ENCODE measurements at regions not wholly inside any gene's neighbourhood (a gene's known extent, or its start where the extent isn't known, plus 50 kb on each side); places are given as distances from the start of the nearest gene placed in this dataset.

DNA sequence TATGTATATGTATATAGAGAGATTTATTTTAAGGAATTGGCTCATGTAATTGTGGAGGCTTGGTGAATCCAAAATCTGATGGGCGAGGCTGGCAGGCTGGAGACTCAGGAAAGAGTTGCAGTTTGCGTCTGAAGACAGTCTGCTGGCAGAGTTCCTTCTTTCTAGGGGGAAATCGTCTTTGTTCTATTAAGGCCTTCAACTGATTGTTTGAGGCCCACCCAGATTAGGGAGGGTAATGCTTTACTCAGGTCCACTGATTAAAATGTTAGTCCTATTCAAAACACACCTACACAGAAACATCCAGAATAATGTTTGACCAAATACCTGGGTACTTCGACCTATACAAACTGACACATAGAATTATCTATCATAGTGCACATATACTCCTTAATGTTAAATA, 149.5 kb downstream of the NAA11 start:
- no peak for TF ChIP-seq POLR2AphosphoS5 (IDR thresholded peaks at IDR 0.05; ENCODE audit: low read depth, low read length)
- TF ChIP-seq SIN3A (IDR thresholded peaks at IDR 0.05; ENCODE audit: borderline replicate concordance, insufficient read depth, low read depth, low read length), result no peak
- no peak for TF ChIP-seq TCF7L2 (IDR thresholded peaks at IDR 0.05; ENCODE audit: low read depth, low read length)
- H3K4me3 ChIP-seq (ENCODE audit: low read depth in 2 of 2, low read length in 2 of 2), result no peak overlapping the region
- in situ Hi-C loops (cut with HindIII; ENCODE audit: low pct_unique_long_range_greater_than_20kb, low sequenced_read_pairs) (no loop called here), intact Hi-C loops (cut with micrococcal nuclease; ENCODE audit: unreplicated experiment) (no loop called here)
- DNase-seq (ENCODE audit: low read depth, low spot score), result no peak
- no TSS peak for BruUV-seq (replicated peaks)
- ATAC-seq, result no peak
- no peaks in the 10 kb centered on the region for H3K27me3 ChIP-seq (ENCODE audit: control insufficient read depth, insufficient read depth, low read length)
- no peaks in the 10 kb centered on the region for H3K36me3 ChIP-seq (ENCODE audit: control insufficient read depth, insufficient read depth, low read length)
- ChIA-PET CTCF (no interaction called here), POLR2A (no interaction called here)
- H3K4me1 ChIP-seq (ENCODE audit: control insufficient read depth, insufficient read depth, low read length), result no peaks in the 10 kb centered on the region
- H3K27ac ChIP-seq (ENCODE audit: low read length), result no peak overlapping the region
- H3K9me3 ChIP-seq (ENCODE audit: control insufficient read depth, insufficient read depth, low read depth, low read length), result no peaks in the 10 kb centered on the region

DNA sequence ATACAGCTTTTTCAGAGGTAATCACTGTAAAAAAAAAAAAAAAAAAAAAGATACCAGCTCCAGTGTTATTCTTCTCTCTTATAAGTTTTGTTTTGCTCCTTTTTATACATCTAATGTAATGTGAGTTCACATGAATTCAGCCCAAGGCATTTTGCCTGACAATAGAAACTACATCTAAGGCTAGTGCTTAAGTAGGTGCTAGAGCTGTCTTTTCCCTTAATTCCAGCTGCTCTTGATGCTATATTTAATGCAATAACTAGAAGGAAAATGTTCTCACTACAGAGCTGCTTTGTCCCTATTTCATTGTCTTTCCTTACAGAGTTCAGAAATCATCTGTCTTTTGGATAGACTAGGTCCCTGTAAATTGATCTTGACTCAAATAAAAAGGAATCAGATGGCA, 150.1 kb downstream of the NAA11 start:
- intact Hi-C loops (cut with micrococcal nuclease; ENCODE audit: unreplicated experiment) (no loop called here), in situ Hi-C loops (cut with HindIII; ENCODE audit: low pct_unique_long_range_greater_than_20kb, low sequenced_read_pairs) (no loop called here)
- TF ChIP-seq, protein P1, sequence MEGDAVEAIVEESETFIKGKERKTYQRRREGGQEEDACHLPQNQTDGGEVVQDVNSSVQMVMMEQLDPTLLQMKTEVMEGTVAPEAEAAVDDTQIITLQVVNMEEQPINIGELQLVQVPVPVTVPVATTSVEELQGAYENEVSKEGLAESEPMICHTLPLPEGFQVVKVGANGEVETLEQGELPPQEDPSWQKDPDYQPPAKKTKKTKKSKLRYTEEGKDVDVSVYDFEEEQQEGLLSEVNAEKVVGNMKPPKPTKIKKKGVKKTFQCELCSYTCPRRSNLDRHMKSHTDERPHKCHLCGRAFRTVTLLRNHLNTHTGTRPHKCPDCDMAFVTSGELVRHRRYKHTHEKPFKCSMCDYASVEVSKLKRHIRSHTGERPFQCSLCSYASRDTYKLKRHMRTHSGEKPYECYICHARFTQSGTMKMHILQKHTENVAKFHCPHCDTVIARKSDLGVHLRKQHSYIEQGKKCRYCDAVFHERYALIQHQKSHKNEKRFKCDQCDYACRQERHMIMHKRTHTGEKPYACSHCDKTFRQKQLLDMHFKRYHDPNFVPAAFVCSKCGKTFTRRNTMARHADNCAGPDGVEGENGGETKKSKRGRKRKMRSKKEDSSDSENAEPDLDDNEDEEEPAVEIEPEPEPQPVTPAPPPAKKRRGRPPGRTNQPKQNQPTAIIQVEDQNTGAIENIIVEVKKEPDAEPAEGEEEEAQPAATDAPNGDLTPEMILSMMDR (IDR thresholded peaks at IDR 0.05), result no peak
- no peak for TF ChIP-seq SIN3A (IDR thresholded peaks at IDR 0.05; ENCODE audit: borderline replicate concordance, insufficient read depth, low read depth, low read length)
- Histone ChIP-seq H3K27me3 (ENCODE audit: control insufficient read depth, insufficient read depth, low read length) (no peaks in the 10 kb centered on the region), H3K36me3 (ENCODE audit: control insufficient read depth, insufficient read depth, low read length) (no peaks in the 10 kb centered on the region), H3K27ac (ENCODE audit: low read length) (no peak overlapping the region), H3K9me3 (ENCODE audit: control insufficient read depth, insufficient read depth, low read depth, low read length) (no peaks in the 10 kb centered on the region), H3K4me1 (ENCODE audit: control insufficient read depth, insufficient read depth, low read length) (no peaks in the 10 kb centered on the region), H3K4me3 (ENCODE audit: low read depth in 2 of 2, low read length in 2 of 2) (no peak overlapping the region)
- BruUV-seq (replicated peaks), result no TSS peak
- ChIA-PET POLR2A (no interaction called here), CTCF (no interaction called here)
- ATAC-seq, result no peak
- no peak for DNase-seq (ENCODE audit: low read depth, low spot score)

DNA sequence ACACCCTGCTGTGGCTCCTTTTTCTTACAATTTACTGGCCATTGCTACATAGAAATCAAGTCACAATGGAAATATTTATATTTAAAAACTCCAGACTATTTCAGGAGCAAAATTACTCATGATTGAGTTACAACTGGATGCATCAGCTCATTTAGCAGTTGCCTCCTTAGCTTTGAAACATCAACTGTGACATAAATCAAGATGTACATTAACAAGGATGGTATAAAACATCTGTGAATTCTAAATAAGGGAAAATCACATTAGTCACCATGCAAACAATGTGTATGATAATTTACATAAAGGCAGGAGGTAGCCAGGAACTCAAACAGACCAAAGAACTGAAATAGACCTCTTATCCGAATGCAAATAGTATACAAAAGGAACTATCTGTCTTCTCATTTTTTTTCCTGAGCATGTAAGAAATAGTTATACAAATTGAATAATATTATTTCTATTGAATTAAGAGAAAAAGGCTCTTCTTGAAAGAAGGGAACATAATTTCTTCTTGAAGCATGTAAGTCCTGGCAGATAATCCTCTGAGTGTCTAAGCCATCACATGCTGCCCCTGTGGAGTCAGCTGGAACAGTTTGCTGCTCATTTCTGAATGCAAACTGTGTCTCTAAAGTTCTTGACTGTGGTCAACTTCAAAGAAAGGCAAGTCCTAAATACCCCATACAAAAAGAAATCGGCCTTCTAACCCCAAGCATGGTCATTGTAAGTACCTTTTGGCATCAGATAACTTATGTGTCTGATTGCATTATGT, 151.2 kb downstream of the NAA11 start:
- intact Hi-C loops (cut with micrococcal nuclease; ENCODE audit: unreplicated experiment) (no loop called here), in situ Hi-C loops (cut with HindIII; ENCODE audit: low pct_unique_long_range_greater_than_20kb, low sequenced_read_pairs) (no loop called here)
- Histone ChIP-seq H3K4me1 (ENCODE audit: control insufficient read depth, insufficient read depth, low read length) (no peaks in the 10 kb centered on the region), H3K36me3 (ENCODE audit: control insufficient read depth, insufficient read depth, low read length) (no peaks in the 10 kb centered on the region), H3K27me3 (ENCODE audit: control insufficient read depth, insufficient read depth, low read length) (no peaks in the 10 kb centered on the region), H3K27ac (ENCODE audit: low read length) (no peak overlapping the region), H3K9me3 (ENCODE audit: control insufficient read depth, insufficient read depth, low read depth, low read length) (no peaks in the 10 kb centered on the region), H3K4me3 (ENCODE audit: low read depth in 2 of 2, low read length in 2 of 2) (no peak overlapping the region)
- BruUV-seq (replicated peaks), result no TSS peak
- ATAC-seq, result no peak
- DNase-seq (ENCODE audit: low read depth, low spot score), result no peak
- TF ChIP-seq, protein P1 (IDR thresholded peaks at IDR 0.05), result no peak
- no peak for TF ChIP-seq POLR2AphosphoS5 (IDR thresholded peaks at IDR 0.05; ENCODE audit: low read depth, low read length)
- TF ChIP-seq, protein P2, sequence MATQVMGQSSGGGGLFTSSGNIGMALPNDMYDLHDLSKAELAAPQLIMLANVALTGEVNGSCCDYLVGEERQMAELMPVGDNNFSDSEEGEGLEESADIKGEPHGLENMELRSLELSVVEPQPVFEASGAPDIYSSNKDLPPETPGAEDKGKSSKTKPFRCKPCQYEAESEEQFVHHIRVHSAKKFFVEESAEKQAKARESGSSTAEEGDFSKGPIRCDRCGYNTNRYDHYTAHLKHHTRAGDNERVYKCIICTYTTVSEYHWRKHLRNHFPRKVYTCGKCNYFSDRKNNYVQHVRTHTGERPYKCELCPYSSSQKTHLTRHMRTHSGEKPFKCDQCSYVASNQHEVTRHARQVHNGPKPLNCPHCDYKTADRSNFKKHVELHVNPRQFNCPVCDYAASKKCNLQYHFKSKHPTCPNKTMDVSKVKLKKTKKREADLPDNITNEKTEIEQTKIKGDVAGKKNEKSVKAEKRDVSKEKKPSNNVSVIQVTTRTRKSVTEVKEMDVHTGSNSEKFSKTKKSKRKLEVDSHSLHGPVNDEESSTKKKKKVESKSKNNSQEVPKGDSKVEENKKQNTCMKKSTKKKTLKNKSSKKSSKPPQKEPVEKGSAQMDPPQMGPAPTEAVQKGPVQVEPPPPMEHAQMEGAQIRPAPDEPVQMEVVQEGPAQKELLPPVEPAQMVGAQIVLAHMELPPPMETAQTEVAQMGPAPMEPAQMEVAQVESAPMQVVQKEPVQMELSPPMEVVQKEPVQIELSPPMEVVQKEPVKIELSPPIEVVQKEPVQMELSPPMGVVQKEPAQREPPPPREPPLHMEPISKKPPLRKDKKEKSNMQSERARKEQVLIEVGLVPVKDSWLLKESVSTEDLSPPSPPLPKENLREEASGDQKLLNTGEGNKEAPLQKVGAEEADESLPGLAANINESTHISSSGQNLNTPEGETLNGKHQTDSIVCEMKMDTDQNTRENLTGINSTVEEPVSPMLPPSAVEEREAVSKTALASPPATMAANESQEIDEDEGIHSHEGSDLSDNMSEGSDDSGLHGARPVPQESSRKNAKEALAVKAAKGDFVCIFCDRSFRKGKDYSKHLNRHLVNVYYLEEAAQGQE (IDR thresholded peaks at IDR 0.05; ENCODE audit: insufficient read depth in 1 of 2, low read depth in 2 of 2, low read length in 1 of 2), result no peak
- ChIA-PET POLR2A (no interaction called here), CTCF (no interaction called here)

Measured in Panc1 (cell line).